ENCODE measurements at regions not wholly inside any gene's neighbourhood (a gene's known extent, or its start where the extent isn't known, plus 50 kb on each side); places are given as distances from the start of the nearest gene placed in this dataset.

- no peak for DNase-seq
- TF ChIP-seq, protein P1, sequence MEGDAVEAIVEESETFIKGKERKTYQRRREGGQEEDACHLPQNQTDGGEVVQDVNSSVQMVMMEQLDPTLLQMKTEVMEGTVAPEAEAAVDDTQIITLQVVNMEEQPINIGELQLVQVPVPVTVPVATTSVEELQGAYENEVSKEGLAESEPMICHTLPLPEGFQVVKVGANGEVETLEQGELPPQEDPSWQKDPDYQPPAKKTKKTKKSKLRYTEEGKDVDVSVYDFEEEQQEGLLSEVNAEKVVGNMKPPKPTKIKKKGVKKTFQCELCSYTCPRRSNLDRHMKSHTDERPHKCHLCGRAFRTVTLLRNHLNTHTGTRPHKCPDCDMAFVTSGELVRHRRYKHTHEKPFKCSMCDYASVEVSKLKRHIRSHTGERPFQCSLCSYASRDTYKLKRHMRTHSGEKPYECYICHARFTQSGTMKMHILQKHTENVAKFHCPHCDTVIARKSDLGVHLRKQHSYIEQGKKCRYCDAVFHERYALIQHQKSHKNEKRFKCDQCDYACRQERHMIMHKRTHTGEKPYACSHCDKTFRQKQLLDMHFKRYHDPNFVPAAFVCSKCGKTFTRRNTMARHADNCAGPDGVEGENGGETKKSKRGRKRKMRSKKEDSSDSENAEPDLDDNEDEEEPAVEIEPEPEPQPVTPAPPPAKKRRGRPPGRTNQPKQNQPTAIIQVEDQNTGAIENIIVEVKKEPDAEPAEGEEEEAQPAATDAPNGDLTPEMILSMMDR (IDR thresholded peaks at IDR 0.05; ENCODE audit: partially characterized antibody, unreplicated experiment) = no peak
- no peak overlapping the region for H3K27ac Mint-ChIP-seq (ENCODE audit: unreplicated experiment)
- H3K27me3 Mint-ChIP-seq (ENCODE audit: unreplicated experiment) = no peaks in the 10 kb centered on the region
- H3K4me1 Mint-ChIP-seq (ENCODE audit: low read depth, unreplicated experiment) = no peaks in the 10 kb centered on the region
- no peaks in the 10 kb centered on the region for H3K9me3 Mint-ChIP-seq (ENCODE audit: unreplicated experiment)
- H3K4me3 Mint-ChIP-seq (ENCODE audit: unreplicated experiment) = no peak overlapping the region
- no peaks in the 10 kb centered on the region for H3K36me3 Mint-ChIP-seq (ENCODE audit: unreplicated experiment)
Observed at GRCh38 chr13:77831866-77832265, 86.8 kb downstream of the EDNRB start.

- Mint-ChIP-seq H3K9me3 (ENCODE audit: unreplicated experiment) (no peaks in the 10 kb centered on the region), H3K27ac (ENCODE audit: unreplicated experiment) (no peak overlapping the region), H3K4me3 (ENCODE audit: unreplicated experiment) (no peak overlapping the region), H3K27me3 (ENCODE audit: unreplicated experiment) (no peaks in the 10 kb centered on the region), H3K4me1 (ENCODE audit: low read depth, unreplicated experiment) (no peaks in the 10 kb centered on the region), H3K36me3 (ENCODE audit: unreplicated experiment) (no peaks in the 10 kb centered on the region)
- no peak for DNase-seq
- TF ChIP-seq, protein P1 (IDR thresholded peaks at IDR 0.05; ENCODE audit: partially characterized antibody, unreplicated experiment) = no peak
Observed at GRCh38 chr13:77829963-77830362, 88.7 kb downstream of the EDNRB start.

- H3K36me3 Mint-ChIP-seq (ENCODE audit: unreplicated experiment) = no peaks in the 10 kb centered on the region
- TF ChIP-seq, protein P1 (IDR thresholded peaks at IDR 0.05; ENCODE audit: partially characterized antibody, unreplicated experiment) = no peak
- no peak for DNase-seq
- H3K9me3 Mint-ChIP-seq (ENCODE audit: unreplicated experiment) = no peaks in the 10 kb centered on the region
- H3K4me3 Mint-ChIP-seq (ENCODE audit: unreplicated experiment) = no peak overlapping the region
- no peaks in the 10 kb centered on the region for H3K4me1 Mint-ChIP-seq (ENCODE audit: low read depth, unreplicated experiment)
- H3K27me3 Mint-ChIP-seq (ENCODE audit: unreplicated experiment) = no peaks in the 10 kb centered on the region
- H3K27ac Mint-ChIP-seq (ENCODE audit: unreplicated experiment) = no peak overlapping the region
Observed at GRCh38 chr13:77828799-77829198, 89.8 kb downstream of the EDNRB start.

DNA sequence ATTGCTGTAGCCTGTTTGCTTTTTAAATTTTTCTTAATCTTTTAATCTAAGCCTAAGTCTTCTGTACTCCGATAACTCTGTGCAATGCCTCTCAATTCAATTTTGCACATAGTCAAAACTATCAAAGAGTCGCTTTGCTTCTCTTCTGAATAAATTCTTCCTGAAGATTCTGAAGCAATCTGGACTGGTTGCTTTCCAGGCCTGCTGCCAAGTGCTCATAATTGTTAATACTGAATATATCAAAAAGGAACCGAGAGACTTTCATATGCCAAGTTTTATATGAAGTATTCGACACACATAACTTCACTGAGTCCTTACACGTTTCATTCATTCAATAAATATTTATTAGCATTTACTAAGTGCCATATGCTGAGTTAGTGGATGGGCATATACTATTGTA, 91.3 kb downstream of the EDNRB start:
- Mint-ChIP-seq H3K36me3 (ENCODE audit: unreplicated experiment) (no peaks in the 10 kb centered on the region), H3K4me1 (ENCODE audit: low read depth, unreplicated experiment) (no peaks in the 10 kb centered on the region), H3K27ac (ENCODE audit: unreplicated experiment) (no peak overlapping the region), H3K9me3 (ENCODE audit: unreplicated experiment) (no peaks in the 10 kb centered on the region), H3K27me3 (ENCODE audit: unreplicated experiment) (no peaks in the 10 kb centered on the region), H3K4me3 (ENCODE audit: unreplicated experiment) (no peak overlapping the region)
- no peak for DNase-seq
- TF ChIP-seq, protein P1 (IDR thresholded peaks at IDR 0.05; ENCODE audit: partially characterized antibody, unreplicated experiment) = no peak

- Mint-ChIP-seq H3K4me3 (ENCODE audit: unreplicated experiment) (no peak overlapping the region), H3K27ac (ENCODE audit: unreplicated experiment) (no peak overlapping the region), H3K4me1 (ENCODE audit: low read depth, unreplicated experiment) (no peaks in the 10 kb centered on the region), H3K9me3 (ENCODE audit: unreplicated experiment) (no peaks in the 10 kb centered on the region), H3K27me3 (ENCODE audit: unreplicated experiment) (no peaks in the 10 kb centered on the region), H3K36me3 (ENCODE audit: unreplicated experiment) (no peaks in the 10 kb centered on the region)
- no peak for DNase-seq
- TF ChIP-seq, protein P1 (IDR thresholded peaks at IDR 0.05; ENCODE audit: partially characterized antibody, unreplicated experiment) = peak; percentile 29
Observed at GRCh38 chr13:77820431-77821149, 98.0 kb downstream of the EDNRB start.

Data from glutamatergic neuron (in vitro differentiated cells).